Smooth muscle cell of the brain vasculature (primary cell): ENCODE measurements at regions not wholly inside any gene's neighbourhood (a gene's known extent, or its start where the extent isn't known, plus 50 kb on each side); places are given as distances from the start of the nearest gene placed in this dataset.

Source experiments
- DNase-seq: peaks from one replicate; pipeline ENCODE4 v3.0.0-alpha.2; 2012; ENCODE audit warnings: low read depth, low spot score

DNA sequence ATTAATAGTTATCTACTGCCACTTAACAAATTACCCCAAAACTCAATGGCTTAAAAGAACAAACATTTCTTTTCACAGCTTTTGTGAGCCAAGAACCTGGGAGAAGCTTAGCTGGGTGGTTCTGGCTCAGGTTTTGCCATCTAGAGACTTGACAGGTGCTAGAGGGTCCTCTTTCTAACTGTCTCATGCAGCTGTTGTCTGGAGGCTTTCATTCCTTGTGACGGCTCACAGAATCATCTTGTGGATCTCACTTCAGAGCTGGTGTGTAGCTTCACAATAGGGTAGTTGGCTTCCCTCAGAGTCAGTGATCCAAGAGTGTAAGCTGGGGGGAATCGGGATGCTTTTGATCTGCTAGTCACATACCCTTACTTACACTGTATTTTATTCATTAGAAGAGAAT lies 81.2 kb upstream of the APC start:
- no peak for DNase-seq

DNA sequence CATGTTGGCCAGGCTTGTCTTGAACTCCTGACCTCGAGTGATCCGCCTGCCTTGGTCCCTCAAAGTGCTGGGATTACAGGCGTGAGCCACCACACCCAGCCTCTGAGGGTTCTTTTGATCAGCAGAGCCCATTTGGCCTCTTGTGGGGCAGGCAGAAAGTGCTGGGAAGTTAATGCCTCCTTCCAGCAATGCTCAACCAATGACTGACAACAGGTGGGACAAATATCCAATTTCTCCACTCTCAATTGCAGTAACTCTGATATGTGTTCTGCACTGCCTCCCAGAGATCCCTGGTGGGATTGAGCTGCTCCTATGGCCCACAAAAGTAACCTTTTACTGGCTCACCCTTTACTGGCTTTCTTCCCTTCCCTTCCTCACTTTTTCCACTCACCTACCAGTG lies 79.9 kb upstream of the APC start:
- no peak for DNase-seq

DNA sequence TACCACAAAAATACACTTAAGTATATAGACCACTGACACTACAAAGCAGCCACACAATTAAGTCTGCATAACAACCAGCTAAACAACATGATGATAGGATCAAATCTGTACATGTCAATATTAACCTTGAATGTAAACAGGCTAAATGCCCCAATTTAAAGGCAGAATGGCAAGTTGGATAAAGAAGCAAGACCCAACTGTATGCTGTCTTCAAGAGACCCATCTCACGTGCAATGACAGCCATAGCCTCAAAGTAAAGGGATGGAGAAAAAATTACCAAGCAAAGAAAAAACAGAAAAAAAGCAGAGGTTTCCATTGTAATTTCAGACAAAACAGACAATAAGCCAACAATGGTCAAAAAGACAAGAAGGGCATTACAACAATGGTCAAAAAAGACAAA lies 77.3 kb upstream of the APC start:
- DNase-seq = no peak

GRCh38 chr5:112663146-112663545 lies 74.5 kb upstream of the APC start:
- no peak for DNase-seq

DNA sequence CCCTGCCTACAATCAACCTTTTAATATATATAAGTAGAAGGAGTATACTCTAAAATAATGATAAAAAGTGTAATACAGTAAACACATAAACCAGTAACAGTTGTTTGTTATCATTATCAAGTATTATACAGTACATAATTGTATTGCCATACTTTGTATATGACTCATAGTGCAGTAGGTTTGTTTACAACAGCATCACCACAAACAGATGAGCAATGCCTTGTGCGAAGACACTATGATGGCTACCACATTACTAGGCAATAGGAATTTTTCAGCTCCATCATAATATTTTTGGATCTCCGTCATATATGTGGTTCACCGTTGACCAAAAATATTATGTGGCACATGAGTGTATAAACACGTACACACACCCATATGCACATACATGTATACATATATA lies 69.7 kb upstream of the APC start:
- no peak for DNase-seq

- no peak for DNase-seq
These were observed 68.8 kb upstream of the APC start for GRCh38 chr5:112668911-112669310.

GRCh38 chr5:112669328-112669963 lies 68.2 kb upstream of the APC start:
- DNase-seq = no peak

DNA sequence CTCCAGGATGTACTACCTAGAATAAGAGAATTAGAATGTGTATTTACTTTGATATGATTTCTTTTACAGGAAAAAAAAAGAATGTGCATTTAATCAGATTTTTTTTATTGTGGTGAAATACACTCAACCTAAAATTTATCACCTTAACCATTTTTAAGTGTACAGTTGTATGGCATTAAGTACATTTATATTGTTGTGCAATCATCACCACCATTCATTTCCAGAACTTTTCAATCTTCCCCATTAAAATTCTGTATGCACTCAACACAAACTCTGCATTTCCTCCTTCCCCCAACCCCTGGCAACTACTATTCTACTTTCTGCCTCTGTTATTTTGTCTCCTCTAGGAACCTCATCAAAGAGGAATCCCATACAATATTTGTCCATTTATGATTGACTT lies 66.0 kb upstream of the APC start:
- no peak for DNase-seq

DNA sequence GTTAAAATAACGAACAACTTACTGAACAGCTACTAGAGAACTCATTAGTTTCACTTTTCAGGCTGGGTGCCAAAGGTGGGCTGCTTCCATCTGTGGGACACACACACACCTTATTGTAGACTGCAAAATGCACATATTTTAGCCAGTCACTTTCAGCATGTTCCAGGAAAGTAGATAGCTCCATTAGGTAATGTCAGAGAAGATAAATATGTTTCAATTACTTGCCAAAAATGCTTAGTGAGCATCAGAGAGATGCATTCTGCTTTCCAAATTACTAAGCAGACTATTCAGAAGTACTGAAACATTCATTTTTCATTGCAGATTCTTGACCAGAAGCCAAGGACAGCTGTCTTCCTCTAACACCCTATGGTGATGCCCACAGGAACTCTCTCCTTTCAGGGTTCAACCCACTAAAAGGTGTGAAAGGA lies 56.2 kb upstream of the APC start:
- DNase-seq = no peak

- no peak for DNase-seq
These were observed 55.0 kb upstream of the APC start for GRCh38 chr5:112682621-112683061.

- DNase-seq = no peak
These were observed 53.6 kb upstream of the APC start for GRCh38 chr5:112684121-112684520.

DNA sequence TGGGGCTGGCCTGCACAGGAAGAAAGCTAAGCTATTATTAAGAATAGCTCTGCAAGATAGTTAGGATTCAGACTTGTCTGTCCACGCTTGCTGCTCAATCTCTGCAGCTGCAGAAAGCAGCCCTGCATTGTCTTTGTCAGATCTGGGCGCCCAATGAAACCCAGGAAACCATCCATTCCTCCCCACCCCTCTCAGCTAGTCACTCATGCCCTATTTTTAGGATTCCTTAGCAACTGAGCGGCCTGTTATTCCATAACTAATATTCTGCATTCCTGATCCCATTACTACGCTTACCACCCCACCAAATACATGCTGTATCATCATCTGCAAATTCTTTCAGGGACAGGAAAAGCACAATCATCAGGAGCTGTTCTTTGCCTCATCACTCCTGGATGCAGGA lies 52.9 kb upstream of the APC start:
- no peak for DNase-seq

DNA sequence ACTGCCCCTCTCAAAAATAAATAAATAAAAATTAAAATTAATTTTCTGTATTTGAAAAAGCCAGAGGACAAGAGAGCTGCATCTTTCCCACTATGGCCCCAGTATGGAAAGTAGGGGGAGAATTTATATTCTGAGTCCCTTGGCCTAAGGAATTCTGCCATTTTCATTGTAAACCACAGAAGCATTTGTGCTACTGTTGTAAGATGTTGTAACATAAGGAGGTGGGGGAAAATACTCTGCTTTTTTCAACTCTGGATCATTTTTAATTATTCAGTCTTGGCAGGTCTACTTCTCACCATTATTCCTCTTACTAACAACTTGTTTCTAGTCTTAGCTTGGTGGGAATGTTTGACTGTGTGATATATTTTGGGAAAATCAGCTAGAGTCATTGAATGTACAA lies 52.3 kb upstream of the APC start:
- no peak for DNase-seq

GRCh38 chr5:112685931-112686330 lies 51.8 kb upstream of the APC start:
- no peak for DNase-seq

DNA sequence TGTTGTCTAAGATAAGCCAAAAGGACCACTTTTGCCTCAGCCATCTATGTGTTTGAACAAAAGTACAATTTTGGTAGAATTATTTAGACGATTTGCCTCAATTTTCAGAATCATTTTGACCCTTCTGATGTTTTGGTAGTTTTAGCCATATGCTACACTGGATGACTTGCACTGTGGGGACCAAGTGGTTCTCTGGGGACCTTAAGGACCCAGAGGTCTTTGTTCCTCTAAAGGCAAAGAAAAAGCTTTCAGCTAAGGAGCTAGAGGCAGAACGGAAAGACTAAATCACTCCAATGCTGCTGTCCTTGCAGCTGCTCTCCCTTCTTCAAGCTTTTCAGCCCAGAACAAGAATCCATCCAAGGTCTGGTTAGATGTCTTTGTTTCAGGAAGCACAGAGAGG lies 51.0 kb upstream of the APC start:
- no peak for DNase-seq

GRCh38 chr5:112687306-112687705 lies 50.4 kb upstream of the APC start:
- no peak for DNase-seq
